Amygdala (tissue), 56 donors: ENCODE measurements at regions not wholly inside any gene's neighbourhood (a gene's known extent, or its start where the extent isn't known, plus 50 kb on each side); places are given as distances from the start of the nearest gene placed in this dataset.
"Not testable (repeated sequence)": the region's sequence is repeated elsewhere in the genome, so short reads cannot be mapped to it uniquely, and the experiment has no call there.

Experiments used
- DNase-seq, 56 donors: peaks; one replicate each; lab custom pipeline; 2025; lab: John Stamatoyannopoulos, UW

DNA sequence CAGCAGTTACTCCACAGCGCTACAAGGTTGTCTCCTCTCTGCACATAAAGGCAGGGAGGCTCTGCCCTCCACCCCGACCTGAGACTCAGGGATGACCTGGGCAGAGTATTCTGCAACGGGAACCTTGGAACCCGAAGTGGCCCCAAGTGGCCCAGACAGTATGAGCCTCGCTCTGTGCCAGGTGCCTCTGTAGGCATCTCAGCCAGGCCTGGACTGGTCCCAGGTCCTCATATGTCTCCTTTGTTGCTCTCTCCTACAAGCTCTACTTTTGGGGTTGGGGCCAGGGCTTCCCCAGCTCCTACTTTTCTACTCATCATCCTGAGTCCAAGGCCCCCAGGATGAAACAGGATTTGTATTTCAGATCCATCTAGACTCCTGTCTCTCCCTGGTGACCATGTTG is 241.5 kb upstream of the PRSS1 start:
- no peak for DNase-seq

DNA sequence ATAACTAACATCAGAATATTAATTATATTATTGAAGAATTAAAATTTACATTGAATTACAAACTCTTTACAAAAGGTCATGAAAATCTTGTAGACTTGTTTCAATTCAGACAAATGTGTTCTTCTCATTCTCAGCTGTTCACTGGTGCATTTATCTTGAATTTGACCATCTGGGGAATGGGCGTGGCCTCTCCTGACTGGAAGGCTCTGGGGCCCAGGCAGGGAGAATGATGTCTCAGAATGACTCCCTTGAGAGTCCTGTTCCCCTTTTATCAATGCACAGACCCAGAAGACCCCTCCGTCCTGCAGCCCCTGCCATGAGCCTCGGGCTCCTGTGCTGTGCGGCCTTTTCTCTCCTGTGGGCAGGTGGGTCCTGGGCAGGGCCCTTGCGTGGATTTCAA is 242.2 kb upstream of the PRSS1 start:
- DNase-seq = not testable (repeated sequence)

DNA sequence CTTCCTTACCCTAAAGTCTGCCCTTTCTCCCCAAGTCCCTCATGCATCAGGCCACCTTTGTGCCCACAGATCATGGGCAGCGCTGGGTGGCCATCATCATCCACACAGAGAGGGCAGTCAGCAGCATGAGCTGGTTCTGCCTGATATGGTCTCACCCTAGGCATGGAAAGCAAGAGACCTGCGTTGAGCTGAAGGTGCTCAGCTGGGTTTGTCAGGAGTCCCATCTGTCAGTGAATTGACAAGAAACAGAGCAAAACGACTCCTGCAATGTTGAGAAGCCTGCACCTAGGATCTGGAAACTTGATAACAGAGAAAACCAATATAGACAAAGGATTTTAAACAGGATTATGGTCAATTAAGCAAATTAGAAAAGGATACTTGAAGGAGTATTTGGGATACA is 242.7 kb upstream of the PRSS1 start:
- DNase-seq = no peak

DNA sequence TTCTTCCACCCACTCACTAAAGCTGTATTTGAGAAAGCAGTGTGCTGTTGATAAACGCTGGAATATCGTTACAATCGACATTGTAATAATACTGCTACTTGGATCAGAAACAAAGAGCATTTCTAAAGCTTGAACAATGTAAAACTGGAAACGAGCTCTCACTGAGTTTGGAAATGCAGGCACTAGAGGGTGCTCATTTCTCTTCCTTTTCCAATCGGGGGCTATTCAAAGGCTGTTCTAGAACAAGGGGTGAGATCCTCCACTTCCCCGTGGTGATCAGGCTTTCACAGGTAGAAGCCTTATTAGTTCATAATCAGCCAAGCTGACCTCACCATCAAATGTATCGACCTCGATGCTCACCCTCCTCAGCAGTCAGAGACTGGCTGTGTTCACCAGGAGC is 245.3 kb upstream of the PRSS1 start:
- not testable (repeated sequence) for DNase-seq

DNA sequence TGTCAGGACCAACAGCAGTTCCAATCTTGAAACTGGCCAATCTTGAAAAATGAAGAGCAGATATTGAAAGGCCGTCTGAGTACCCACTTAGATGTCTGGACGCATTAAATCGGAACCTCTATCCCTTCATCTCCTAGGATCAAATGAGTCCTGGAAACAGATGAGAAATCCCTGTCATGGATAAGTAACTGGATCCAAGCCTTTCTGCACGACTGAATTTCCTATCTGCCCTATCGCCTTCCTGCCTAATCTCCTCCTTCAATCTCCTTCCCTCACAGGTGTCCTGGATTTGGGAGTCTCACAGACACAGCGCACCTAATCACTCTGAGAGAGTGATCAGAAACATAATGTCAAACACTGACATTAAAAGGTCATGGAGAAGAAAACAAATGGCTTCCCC is 245.2 kb upstream of the PRSS58 start:
- no peak for DNase-seq

DNA sequence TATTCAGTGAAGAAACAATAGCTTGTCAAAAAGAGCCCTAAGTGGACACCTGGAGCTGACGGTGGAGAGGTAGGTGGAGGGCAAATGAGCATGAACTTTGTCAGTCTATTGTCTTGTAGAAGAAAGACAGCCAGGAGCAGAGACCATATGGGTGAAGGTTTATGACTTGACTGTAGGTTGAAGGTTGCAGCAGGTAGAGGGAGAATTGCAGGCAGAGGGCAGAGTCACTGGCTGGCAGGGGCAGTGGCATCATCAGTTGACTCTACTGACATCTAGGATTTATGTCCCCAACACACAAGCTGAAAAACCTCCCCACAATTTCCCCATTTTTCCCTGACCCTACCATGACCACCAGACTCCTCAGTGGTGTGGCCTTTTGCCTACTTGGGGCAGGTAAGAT is 243.6 kb upstream of the PRSS58 start:
- no peak for DNase-seq

DNA sequence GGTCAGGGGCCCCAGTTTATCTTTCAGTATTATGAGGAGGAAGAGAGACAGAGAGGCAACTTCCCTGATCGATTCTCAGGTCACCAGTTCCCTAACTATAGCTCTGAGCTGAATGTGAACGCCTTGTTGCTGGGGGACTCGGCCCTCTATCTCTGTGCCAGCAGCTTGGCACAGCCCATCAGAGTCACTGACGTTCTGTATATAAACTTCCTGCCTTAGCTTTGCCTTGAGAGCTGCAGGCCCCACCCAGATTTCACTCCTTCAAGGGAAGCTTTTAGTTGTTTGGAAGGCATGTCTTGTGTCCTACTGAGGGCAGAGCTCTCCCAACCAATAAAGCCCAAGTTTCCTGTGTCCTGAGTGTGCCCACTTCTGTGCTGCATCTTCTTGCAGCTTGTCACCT is 242.5 kb upstream of the PRSS58 start:
- no peak for DNase-seq

DNA sequence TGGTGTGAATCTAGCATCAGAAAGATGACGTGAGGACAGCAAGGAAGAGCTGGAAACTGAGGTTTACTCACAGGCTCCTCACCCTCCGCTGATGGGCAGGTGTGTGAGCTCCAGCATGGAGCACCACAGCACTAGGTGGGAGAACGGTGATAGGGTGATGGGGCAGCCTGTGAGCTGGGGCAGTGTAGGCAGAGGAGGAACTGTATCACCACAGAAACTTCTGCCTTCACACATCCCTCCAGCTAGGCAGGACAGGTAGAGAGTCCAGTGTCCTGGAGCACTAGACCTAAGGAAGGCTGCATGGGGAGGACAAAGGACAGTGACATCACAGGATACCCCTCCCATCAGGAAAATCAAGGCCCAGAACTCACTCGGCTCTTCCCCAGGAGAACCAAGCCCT is 241.8 kb upstream of the PRSS58 start:
- no peak for DNase-seq

DNA sequence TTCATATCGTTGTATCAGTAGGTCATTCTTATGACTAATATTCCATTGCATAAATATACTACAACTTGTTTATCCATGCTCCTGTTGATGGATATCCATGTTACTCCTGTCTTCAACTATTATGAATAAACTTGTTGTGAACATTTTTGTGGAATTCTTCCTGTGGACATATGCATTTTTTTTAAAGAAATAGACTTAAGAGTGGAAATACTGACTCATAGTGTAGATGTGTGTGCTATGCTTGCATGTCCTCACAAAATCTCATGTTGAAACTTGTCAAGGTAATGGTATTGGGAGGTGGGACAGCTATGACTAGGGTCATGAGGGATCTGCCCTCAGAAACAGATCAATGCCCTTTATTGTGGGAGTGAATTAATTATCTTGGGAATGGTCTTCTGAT is 240.5 kb upstream of the PRSS58 start:
- DNase-seq = no peak

DNA sequence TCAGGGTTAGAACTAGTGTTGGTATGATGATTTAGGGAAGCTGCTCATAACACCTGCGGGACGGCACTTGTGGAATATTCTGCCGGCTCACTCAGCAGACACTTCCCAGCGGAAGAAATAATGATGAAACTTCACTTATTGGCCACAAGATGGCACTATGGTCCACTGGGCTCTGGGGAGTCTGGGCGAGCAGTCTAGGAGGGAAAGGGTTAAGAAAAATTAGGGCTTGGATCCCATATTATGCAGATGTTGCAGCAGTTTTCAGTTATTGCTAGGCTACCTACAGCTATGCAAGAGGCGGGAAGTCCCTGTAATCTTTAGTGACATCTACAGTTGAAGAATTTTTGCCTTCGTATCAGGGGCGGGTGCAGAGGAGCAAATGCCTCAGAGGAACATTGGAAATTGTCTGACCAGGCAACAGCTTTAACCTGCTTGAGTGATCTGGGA is 238.7 kb upstream of the PRSS58 start:
- peak in 6 of 56 donors; percentile 6 to 65 (median 34) for DNase-seq

DNA sequence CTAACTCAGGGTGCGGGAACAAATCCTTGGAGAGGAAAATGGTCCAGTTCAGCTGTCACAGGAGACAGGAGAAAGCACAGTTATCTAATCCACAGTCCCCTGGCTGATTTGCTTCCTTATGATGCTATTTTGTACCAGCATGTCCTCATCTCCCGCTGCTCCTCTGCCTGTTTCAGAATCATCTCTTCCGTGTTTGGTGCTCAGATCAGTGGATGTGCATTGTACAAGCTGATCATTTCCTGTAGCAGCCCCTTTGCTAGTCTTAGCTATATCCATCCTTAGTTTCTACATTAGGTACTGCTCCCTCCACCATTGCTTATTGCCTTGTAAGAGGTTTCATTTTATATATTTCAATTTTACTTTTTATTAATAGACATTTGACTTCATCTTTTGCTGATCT is 238.0 kb upstream of the PRSS58 start:
- not testable (repeated sequence) for DNase-seq

DNA sequence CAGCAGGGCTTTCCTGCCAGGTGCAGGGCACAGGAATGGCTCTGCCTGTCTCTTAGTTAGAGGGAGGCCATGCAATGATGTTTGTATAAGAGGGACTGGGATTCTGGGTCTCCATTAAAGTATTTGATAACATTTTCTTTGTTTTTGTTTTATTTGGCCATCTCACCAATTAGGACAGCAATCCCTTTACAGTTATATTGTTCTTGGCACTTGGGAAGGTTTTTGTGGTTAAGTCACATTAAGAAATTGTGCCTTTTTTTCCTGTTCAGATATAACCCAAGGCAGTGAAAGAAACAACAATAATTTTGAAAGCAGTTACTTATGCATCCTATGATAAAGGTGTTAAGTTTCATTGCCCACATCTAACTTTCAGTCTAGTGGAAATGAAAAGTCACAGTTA is 237.4 kb upstream of the PRSS58 start:
- DNase-seq = not testable (repeated sequence)

DNA sequence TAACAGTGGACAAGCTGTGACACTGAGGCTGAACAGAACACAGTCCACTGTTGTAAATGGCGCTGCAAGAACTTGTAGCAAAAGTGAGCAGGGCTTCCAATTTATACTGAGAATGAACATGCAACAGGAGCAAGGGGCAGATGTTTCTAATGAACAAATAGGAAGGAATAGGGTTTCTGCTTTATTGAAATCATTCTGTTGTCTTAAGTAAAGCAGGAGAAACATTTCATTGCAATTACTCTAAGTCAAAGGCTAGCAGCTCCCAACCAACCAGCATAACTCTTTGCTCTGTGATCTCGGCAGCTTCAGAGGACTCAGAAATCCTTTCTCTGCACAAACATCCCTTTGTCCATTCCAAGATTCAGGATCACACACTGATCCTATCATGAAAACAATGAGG is 236.2 kb upstream of the PRSS58 start:
- no peak for DNase-seq

DNA sequence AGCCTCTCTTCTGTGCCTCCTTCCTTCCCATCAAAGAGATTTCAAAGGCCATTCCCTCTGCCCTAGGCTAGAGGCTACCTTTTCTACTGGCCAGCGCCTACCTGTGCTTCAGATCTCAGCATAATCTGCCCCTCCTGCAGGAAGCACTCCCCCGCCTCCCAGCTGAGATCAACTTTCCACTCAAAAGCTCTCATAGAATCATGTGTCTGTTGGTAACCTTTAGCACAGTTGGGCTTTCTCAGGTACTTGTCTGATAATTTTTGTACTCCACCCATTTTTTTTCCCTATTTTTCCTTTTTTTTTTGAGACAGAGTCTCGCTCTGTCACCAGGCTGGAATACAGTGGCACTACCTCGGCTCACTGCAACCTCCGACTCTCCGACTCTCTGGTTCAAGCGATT is 231.0 kb upstream of the PRSS58 start:
- no peak for DNase-seq

DNA sequence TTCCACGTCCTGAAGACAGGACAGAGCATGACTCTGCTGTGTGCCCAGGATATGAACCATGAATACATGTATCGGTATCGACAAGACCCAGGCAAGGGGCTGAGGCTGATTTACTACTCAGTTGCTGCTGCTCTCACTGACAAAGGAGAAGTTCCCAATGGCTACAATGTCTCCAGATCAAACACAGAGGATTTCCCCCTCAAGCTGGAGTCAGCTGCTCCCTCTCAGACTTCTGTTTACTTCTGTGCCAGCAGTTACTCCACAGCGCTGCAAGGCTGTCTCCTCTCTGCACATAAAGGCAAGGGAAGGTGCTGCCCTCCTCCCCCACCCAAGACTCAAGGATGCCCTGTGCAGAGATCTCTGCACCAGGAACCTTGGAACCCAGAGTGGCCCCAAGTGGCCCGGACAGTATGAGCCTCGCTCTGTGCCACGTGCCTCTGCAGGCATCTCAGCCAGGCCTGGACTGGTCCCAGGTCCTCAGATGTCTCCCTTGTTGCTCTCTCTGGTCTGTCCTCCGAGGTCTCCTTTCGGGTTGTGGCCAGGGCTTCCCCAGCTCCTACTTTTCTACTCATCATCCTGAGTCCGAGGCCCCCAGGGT is 230.3 kb upstream of the PRSS58 start:
- no peak for DNase-seq

DNA sequence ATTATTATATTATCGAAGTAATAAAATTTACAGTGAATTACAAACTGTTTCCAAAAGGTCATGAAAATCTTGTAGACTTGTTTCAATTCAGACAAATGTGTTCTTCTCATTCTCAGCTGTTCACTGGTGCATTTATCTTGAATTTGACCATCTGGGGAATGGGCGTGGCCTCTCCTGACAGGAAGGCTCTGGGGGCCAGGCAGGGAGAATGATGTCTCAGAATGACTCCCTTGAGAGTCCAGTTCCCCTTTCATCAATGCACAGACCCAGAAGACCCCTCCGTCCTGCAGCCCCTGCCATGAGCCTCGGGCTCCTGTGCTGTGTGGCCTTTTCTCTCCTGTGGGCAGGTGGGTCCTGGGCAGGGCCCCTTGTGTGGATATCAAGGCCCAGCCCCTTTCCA is 229.7 kb upstream of the PRSS58 start:
- not testable (repeated sequence) for DNase-seq

DNA sequence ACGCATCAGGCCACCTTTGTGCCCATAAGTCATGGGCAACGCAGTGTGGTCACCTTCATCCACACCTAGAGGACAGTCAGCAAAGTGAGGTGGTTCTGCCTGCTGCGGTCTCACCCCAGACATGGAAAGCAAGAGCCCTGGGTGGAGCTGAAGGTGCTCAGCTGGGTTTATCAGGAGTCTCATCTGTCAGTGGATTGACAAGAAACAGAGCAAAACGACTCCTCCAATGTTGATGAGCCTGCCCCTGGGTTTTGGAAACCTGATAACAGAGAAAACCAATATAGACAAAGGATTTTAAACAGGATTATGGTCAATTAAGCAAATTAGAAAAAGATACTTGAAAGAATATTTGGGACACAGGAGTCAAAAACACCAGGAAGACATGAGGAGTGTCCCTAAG is 229.3 kb upstream of the PRSS58 start:
- DNase-seq = no peak

DNA sequence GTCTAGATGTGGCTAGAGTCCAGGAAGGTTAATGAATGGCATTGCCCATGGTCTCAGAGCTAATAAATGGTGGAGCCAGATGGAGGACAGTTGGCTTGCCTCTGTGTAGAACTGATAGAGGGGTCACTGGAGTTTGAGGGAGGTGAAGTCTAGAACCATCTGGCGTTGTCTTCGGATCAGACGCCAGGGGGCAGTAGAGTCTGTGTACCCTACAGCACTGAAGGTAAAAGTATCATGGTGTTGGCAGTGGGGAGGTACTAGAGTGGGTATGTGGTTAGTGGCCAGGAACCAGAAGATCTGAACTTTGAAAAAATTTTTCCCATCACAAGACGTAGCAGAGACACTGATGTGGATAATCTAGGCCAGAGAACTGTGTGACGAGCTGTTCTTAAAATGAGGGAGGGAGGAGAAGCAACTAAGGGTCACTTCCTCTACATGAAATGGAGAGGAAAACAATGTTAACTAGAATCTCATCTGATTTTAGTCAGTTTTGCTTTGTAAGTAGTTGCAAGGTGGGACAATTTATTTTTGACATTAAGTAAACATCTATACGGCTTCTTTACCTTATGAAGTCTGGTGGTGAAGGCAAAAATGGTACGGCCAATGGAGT is 227.9 kb upstream of the PRSS58 start:
- peak in 4 of 56 donors; percentile 10 to 17 (median 12) for DNase-seq

DNA sequence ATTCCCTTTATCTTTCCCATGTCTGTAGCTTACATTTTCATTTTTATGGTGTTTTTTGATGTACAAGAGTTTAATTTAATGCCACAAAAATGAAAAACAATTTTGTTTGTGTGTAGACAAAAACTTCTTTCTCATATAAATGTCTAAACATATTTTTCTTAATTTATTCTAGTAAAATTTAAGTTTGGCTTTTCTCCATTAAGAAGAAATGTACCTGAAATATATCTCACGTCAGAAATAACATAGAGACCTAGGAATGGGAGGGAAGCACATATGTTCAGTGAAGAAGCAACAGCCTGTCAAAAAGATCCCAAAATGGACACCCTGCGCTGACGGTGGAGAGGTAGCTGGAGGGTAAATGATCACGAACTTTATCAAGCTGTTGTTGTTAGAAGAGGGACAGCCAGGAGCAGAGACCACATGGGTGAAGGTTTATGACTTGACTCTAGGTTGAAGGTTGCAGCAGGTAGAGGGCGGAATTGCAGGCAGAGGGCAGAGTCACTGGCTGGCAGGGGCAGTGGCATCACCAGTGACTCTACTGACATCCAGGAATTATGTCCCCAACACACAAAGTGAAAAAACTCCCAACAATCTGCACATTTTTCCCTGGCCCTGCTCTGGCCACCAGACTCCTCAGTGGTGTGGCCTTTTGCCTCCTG is 225.9 kb upstream of the PRSS58 start:
- DNase-seq = no peak

DNA sequence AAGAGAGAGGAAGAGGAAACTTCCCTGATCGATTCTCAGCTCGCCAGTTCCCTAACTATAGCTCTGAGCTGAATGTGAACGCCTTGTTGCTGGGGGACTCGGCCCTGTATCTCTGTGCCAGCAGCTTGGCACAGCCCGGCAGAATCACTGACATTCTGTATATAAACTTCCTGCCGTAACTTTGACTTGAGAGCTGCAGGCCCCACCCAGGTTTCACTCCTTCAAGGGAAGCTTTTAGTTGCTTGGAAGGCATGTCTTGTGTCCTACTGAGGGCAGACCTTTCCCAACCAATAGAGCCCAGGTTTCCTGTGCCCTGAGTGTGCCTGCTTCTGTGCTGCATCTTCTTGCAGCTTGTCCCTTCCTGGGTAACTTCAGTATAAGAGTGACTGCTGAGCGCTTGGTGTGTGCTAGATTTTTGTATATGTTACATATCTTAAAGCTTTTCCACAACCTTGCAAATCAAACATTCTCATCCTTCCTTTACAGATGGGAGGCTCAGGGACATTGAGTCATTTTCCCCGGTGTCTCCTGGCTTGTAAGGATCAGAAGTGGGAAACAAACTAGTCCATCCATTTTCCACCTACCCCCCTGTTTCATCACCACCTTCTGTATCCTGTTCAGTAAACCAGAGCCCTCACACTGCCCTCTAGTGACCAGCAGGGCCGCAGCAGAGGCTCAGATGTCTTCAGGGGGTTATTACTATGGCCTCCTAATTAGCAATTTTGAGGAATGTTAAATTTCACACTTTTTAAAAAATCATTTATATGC is 225.2 kb upstream of the PRSS58 start:
- peak in 30 of 56 donors; percentile 7 to 68 (median 30) for DNase-seq

DNA sequence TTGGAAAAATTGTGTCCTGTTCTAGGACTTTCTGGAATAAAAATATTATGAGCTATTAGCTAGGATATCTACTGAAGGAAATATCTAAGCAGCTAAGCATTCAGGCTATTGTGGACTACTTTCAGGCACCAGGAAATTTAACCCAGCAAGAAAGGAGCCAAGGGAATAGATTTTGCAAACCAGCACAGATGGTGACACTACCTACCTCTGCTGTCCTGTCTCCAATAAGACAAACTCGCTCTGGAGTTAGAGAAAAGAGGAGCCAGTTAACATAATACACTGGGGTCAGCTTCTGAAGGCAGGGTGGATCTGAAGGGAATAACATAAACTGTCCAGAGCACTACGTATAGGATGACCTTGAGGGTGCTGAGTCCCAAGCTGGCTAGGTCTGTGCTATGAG is 223.7 kb upstream of the PRSS58 start:
- DNase-seq = no peak
